ENCODE measurements at regions not wholly inside any gene's neighbourhood (a gene's known extent, or its start where the extent isn't known, plus 50 kb on each side); places are given as distances from the start of the nearest gene placed in this dataset.

- TF ChIP-seq CTCF (IDR thresholded peaks at IDR 0.05; ENCODE audit: control insufficient read depth, extremely low read depth, insufficient read depth), result no peak
- H3K4me3 ChIP-seq (ENCODE audit: low read depth, low read length), result no peak overlapping the region
- DNase-seq (ENCODE audit: low read depth), result no peak
Observed at GRCh38 chr3:193812791-193813500, 219.9 kb downstream of the OPA1 start.

- H3K4me3 ChIP-seq (ENCODE audit: low read depth, low read length), result no peak overlapping the region
- no peak for DNase-seq (ENCODE audit: low read depth)
- TF ChIP-seq CTCF (IDR thresholded peaks at IDR 0.05; ENCODE audit: control insufficient read depth, extremely low read depth, insufficient read depth), result no peak
Observed at GRCh38 chr3:193813501-193813830, 220.5 kb downstream of the OPA1 start.

GRCh38 chr3:193814166-193814892 lies 221.3 kb downstream of the OPA1 start:
- DNase-seq (ENCODE audit: low read depth), result no peak
- no peak for TF ChIP-seq CTCF (IDR thresholded peaks at IDR 0.05; ENCODE audit: control insufficient read depth, extremely low read depth, insufficient read depth)
- no peak overlapping the region for H3K4me3 ChIP-seq (ENCODE audit: low read depth, low read length)

GRCh38 chr3:193815246-193816027 lies 222.4 kb downstream of the OPA1 start:
- H3K4me3 ChIP-seq (ENCODE audit: low read depth, low read length), result no peak overlapping the region
- TF ChIP-seq CTCF (IDR thresholded peaks at IDR 0.05; ENCODE audit: control insufficient read depth, extremely low read depth, insufficient read depth), result no peak
- DNase-seq (ENCODE audit: low read depth), result no peak

- H3K4me3 ChIP-seq (ENCODE audit: low read depth, low read length), result no peak overlapping the region
- DNase-seq (ENCODE audit: low read depth), result no peak
- TF ChIP-seq CTCF (IDR thresholded peaks at IDR 0.05; ENCODE audit: control insufficient read depth, extremely low read depth, insufficient read depth), result no peak
Observed at GRCh38 chr3:193816028-193816395, 223.0 kb downstream of the OPA1 start.

- no peak overlapping the region for H3K4me3 ChIP-seq (ENCODE audit: low read depth, low read length)
- no peak for TF ChIP-seq CTCF (IDR thresholded peaks at IDR 0.05; ENCODE audit: control insufficient read depth, extremely low read depth, insufficient read depth)
- no peak for DNase-seq (ENCODE audit: low read depth)
Observed at GRCh38 chr3:193816656-193817311, 223.8 kb downstream of the OPA1 start.

Data from LNCaP clone FGC (cell line).